NCI-H69 (cell line): ENCODE measurements at regions not wholly inside any gene's neighbourhood (a gene's known extent, or its start where the extent isn't known, plus 50 kb on each side); places are given as distances from the start of the nearest gene placed in this dataset.
A peak's percentile ranks its signal among the peaks of the same experiment; 100 is the strongest.
"Not testable (repeated sequence)": the region's sequence is repeated elsewhere in the genome, so short reads cannot be mapped to it uniquely, and the experiment has no call there.

Experiments used
- DNase-seq: peaks from one replicate; lab custom pipeline; 2025; lab: John Stamatoyannopoulos, UW

GRCh38 chr10:4154191-4154715 lies 369.2 kb upstream of the KLF6 start:
- DNase-seq, result no peak

- DNase-seq, result no peak
These were observed 366.5 kb upstream of the KLF6 start for GRCh38 chr10:4151466-4151865.

GRCh38 chr10:4150676-4151075 lies 365.7 kb upstream of the KLF6 start:
- DNase-seq, result no peak

- not testable (repeated sequence) for DNase-seq
These were observed 364.5 kb upstream of the KLF6 start for GRCh38 chr10:4149460-4149859.

GRCh38 chr10:4147245-4147644 lies 362.2 kb upstream of the KLF6 start:
- no peak for DNase-seq

GRCh38 chr10:4144817-4145216 lies 359.8 kb upstream of the KLF6 start:
- DNase-seq, result no peak

- no peak for DNase-seq
These were observed 356.5 kb upstream of the KLF6 start for GRCh38 chr10:4141471-4141870.

GRCh38 chr10:4138146-4138721 lies 353.2 kb upstream of the KLF6 start:
- no peak for DNase-seq

- no peak for DNase-seq
These were observed 352.3 kb upstream of the KLF6 start for GRCh38 chr10:4137299-4137698.

GRCh38 chr10:4136121-4136520 lies 351.1 kb upstream of the KLF6 start:
- no peak for DNase-seq

GRCh38 chr10:4132216-4132556 lies 347.2 kb upstream of the KLF6 start:
- DNase-seq, result no peak

- no peak for DNase-seq
These were observed 346.6 kb upstream of the KLF6 start for GRCh38 chr10:4131407-4132215.

- no peak for DNase-seq
These were observed 345.7 kb upstream of the KLF6 start for GRCh38 chr10:4130685-4131084.

GRCh38 chr10:4129866-4130477 lies 345.0 kb upstream of the KLF6 start:
- no peak for DNase-seq

- DNase-seq, result peak; percentile 2
These were observed 342.7 kb upstream of the KLF6 start for GRCh38 chr10:4127518-4128315.

- no peak for DNase-seq
These were observed 340.8 kb upstream of the KLF6 start for GRCh38 chr10:4125776-4126175.

- DNase-seq, result no peak
These were observed 336.7 kb upstream of the KLF6 start for GRCh38 chr10:4121502-4122380.

- no peak for DNase-seq
These were observed 335.3 kb upstream of the KLF6 start for GRCh38 chr10:4120096-4120853.

- DNase-seq, result no peak
These were observed 334.1 kb upstream of the KLF6 start for GRCh38 chr10:4119107-4119506.

- DNase-seq, result no peak
These were observed 332.6 kb upstream of the KLF6 start for GRCh38 chr10:4117604-4118003.

GRCh38 chr10:4111643-4112042 lies 326.6 kb upstream of the KLF6 start:
- no peak for DNase-seq
